Activated CD8-positive, alpha-beta T cell treated with anti-CD3 and anti-CD28 coated beads, Interleukin-2, amount 10 ng/mL, durations not matched to agents 7 days and 5 days (primary cell): ENCODE measurements at regions not wholly inside any gene's neighbourhood (a gene's known extent, or its start where the extent isn't known, plus 50 kb on each side); places are given as distances from the start of the nearest gene placed in this dataset.
"Not testable (repeated sequence)": the region's sequence is repeated elsewhere in the genome, so short reads cannot be mapped to it uniquely, and the experiment has no call there.

Experiments
- ATAC-seq: fragments of 150-1000 bp; cut with Tn5 transposase; one replicate; pipeline ENCODE4 v1.10.0; 2021; ENCODE audit warnings: moderate library complexity
- CTCF ChIA-PET: fragments of 350-600 bp; sonication (Branson Sonifier 250); formaldehyde crosslinking; loops from one replicate; lab custom pipeline; 2021; ENCODE audit warnings: antibody characterized with exemption; lab: Charles Lee
- POLR2A ChIA-PET: fragments of 350-600 bp; sonication (Branson Sonifier 250); formaldehyde crosslinking; loops from one replicate; lab custom pipeline; 2021; ENCODE audit warnings: antibody characterized with exemption; lab: Charles Lee
- DNase-seq: peaks from one replicate; pipeline ENCODE4 v3.0.0-alpha.2; 2020
- H3K27ac Mint-ChIP-seq: one replicate; pipeline ENCODE4 v1.8.0; 2021; ENCODE audit warnings: mild to moderate bottlenecking, mixed read lengths
- H3K27me3 Mint-ChIP-seq: one replicate; pipeline ENCODE4 v1.8.0; 2021; ENCODE audit warnings: low read depth, mixed read lengths
- H3K36me3 Mint-ChIP-seq: one replicate; pipeline ENCODE4 v1.8.0; 2021; ENCODE audit warnings: low read depth, mixed read lengths
- H3K4me1 Mint-ChIP-seq: one replicate; pipeline ENCODE4 v1.8.0; 2021; ENCODE audit warnings: low read depth, mixed read lengths
- H3K4me3 Mint-ChIP-seq: one replicate; pipeline ENCODE4 v1.8.0; 2021; ENCODE audit warnings: mild to moderate bottlenecking, mixed read lengths
- H3K9me3 Mint-ChIP-seq: one replicate; pipeline ENCODE4 v1.8.0; 2022; ENCODE audit warnings: mixed read lengths; ENCODE audit not compliant: insufficient read depth

DNA sequence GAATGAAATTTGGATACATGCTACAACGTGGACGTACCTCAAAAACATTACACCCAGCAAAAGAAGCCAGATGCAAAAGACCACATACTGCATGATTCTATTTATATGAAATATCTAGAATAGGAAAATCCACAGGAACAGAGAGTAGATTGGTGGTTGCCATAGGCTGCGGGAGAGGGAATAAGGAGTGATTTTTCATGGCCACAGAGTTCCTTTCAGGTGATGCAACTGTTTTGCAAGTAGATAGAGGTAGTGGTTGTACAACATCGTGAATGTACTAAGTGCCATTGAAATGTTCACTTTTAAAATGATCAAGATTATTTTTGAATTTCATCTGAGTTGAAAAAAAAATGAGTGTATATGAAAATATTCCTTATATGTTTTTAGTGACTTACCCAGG lies 115.3 kb upstream of the RUNX1 start:
- Mint-ChIP-seq H3K4me3 (no peak overlapping the region), H3K27ac (no peak overlapping the region), H3K9me3 (peaks cover 11% of the 10 kb centered on the region), H3K27me3 (peaks cover 4% of the 10 kb centered on the region), H3K4me1 (no peaks in the 10 kb centered on the region), H3K36me3 (no peaks in the 10 kb centered on the region)
- ATAC-seq (no peak), DNase-seq (no peak)
- ChIA-PET CTCF (no interaction called here), POLR2A (no interaction called here)

DNA sequence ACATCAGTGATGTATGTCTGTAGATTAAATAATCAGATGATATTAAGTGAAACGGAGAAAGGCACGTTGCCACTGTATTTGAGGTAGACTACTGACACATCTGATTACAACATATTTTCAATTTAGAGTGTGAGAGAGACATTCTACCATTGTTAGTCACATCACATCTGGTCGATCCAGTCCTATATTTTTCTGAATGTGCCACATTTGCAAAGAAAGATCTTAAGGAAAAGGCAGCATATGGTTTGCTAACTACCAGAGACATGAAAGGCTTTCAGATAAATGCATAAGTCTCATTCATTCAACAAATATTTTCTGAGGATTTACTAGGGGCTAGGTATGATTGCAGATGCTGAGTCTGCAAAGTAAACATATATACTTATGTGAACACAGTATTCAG lies 114.3 kb upstream of the RUNX1 start:
- H3K36me3 Mint-ChIP-seq = no peaks in the 10 kb centered on the region
- ChIA-PET POLR2A (no interaction called here), CTCF (no interaction called here)
- peaks cover 4% of the 10 kb centered on the region for H3K27me3 Mint-ChIP-seq
- H3K4me3 Mint-ChIP-seq = no peak overlapping the region
- DNase-seq (no peak), ATAC-seq (no peak)
- no peaks in the 10 kb centered on the region for H3K4me1 Mint-ChIP-seq
- no peak overlapping the region for H3K27ac Mint-ChIP-seq
- peaks cover 11% of the 10 kb centered on the region for H3K9me3 Mint-ChIP-seq

DNA sequence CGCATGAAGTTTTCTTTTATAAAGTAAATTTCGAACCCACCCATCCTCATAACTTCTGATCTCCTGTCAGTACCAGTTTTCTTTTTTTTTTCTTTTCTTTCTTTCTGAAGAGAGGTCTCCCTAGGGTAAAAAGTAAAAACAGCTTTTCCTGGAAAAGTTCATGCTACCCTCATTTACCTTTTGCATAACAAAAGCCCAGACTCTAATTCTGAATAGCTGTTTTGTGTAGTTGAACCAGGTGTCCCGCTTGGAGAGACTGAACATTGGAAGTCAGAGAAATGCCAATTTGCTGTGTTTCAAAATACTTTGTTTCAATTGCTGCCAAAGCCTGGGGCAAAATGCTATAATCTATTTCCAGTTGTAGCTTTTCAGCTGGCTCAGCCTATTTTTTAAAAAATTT lies 113.7 kb upstream of the RUNX1 start:
- DNase-seq (no peak), ATAC-seq (no peak)
- H3K4me3 Mint-ChIP-seq = no peak overlapping the region
- ChIA-PET POLR2A (no interaction called here), CTCF (no interaction called here)
- H3K36me3 Mint-ChIP-seq = no peaks in the 10 kb centered on the region
- H3K9me3 Mint-ChIP-seq = peaks cover 11% of the 10 kb centered on the region
- peaks cover 4% of the 10 kb centered on the region for H3K27me3 Mint-ChIP-seq
- H3K27ac Mint-ChIP-seq = no peak overlapping the region
- H3K4me1 Mint-ChIP-seq = no peaks in the 10 kb centered on the region

DNA sequence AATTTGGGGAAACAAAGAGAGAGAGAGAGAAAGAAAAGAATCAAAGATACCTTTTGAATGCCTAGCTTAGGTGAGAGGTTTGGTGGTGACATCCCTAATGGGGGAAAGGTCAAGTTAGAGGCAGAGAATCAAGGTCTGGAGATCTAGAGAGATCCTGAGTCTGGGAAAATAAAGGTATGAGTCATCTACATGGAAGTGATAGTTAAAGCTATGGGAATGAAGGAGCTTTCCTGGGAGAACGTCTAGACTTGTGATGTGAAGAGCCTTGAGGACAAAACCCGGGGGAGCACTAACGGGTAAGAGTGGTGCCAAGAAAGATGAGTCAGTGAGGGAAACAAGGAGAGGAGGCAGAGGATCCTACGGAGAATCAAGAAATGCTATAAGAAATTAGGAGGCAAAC lies 110.8 kb upstream of the RUNX1 start:
- CTCF ChIA-PET = interaction anchor here (1.3 kb wide), 1 partner anchor 11 kb away, joined by 3 read pairs; no protein-coding TSS in a partner anchor
- no peaks in the 10 kb centered on the region for H3K4me1 Mint-ChIP-seq
- DNase-seq (no peak), ATAC-seq (no peak)
- no peaks in the 10 kb centered on the region for H3K36me3 Mint-ChIP-seq
- peaks cover under 1% of the 10 kb centered on the region for H3K9me3 Mint-ChIP-seq
- H3K27ac Mint-ChIP-seq = no peak overlapping the region
- H3K4me3 Mint-ChIP-seq = no peak overlapping the region
- peaks cover 4% of the 10 kb centered on the region for H3K27me3 Mint-ChIP-seq
- POLR2A ChIA-PET = interaction anchor here (0.8 kb wide), 1 partner anchor 78 kb away, joined by 4 read pairs; no protein-coding TSS in a partner anchor

DNA sequence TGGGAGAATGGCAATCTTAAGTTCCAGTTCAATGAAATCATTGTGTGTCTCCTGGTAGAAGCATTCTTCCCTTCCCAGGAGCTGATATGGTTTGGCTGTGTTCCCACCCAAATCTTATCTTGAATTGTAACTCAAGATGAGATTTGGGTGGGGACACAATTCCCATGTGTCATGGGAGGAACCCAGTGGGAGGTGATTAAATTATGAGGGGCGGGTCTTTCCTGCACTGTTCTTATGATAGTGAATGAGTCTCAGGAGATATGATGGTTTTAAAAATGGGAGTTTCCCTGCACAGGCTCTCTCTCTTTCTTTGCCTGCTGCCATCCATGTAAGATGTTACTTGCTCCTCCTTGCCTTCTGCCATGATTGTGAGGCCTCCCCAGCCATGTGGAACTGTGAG lies 108.3 kb upstream of the RUNX1 start:
- H3K9me3 Mint-ChIP-seq, H3K27me3 Mint-ChIP-seq, ATAC-seq, H3K36me3 Mint-ChIP-seq, H3K4me3 Mint-ChIP-seq, DNase-seq, H3K4me1 Mint-ChIP-seq, POLR2A ChIA-PET, H3K27ac Mint-ChIP-seq, CTCF ChIA-PET: not testable (repeated sequence)

DNA sequence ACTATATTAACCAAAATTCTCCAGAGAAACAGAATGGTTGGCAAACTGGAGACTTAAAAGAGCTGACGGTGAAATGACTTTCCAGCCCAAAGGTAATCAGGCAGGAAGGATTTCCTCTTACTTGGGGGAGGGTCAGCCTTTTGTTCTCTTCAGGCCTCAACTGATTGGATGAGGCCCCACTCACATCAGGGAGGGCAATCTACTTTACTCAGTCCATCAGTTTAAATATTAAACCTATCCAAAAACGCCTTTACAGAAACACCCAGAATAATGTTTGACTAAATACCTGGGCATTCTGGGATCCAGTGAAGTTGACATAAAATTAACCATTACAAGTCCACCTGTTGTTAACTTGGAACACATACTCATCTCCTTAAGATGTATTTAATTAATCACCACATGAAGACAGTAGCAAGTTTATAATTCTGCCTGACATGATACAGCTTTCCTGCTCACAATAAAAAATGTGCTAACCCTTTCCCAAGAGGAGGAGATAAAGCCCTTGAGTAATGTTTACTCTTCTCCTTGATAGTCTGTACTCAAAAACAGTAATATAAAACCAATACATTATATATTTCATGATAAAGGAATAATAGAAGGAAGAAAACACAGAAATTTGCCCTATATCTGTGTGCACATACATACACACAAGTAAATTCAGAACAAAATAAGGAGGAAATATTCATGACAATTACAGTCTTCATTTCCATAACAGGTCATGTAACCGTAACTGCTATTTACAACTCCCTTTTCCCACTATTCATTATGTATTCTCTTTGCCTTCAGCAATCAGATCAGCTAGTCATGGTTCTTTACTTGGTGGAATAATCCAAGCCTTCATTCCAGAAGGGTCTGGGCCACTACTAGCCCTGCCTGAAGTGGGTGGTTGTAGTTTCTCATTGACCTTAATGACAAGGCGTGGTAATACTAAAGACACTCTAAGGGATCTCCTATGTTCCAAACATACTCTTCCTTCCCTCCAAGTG lies 107.5 kb upstream of the RUNX1 start:
- H3K4me1 Mint-ChIP-seq = no peaks in the 10 kb centered on the region
- no peak overlapping the region for H3K4me3 Mint-ChIP-seq
- H3K27me3 Mint-ChIP-seq = no peaks in the 10 kb centered on the region
- no peak for DNase-seq
- no peak for ATAC-seq
- H3K27ac Mint-ChIP-seq = no peak overlapping the region
- POLR2A ChIA-PET = no interaction called here
- H3K36me3 Mint-ChIP-seq = no peaks in the 10 kb centered on the region
- no peaks in the 10 kb centered on the region for H3K9me3 Mint-ChIP-seq
- CTCF ChIA-PET = no interaction called here

DNA sequence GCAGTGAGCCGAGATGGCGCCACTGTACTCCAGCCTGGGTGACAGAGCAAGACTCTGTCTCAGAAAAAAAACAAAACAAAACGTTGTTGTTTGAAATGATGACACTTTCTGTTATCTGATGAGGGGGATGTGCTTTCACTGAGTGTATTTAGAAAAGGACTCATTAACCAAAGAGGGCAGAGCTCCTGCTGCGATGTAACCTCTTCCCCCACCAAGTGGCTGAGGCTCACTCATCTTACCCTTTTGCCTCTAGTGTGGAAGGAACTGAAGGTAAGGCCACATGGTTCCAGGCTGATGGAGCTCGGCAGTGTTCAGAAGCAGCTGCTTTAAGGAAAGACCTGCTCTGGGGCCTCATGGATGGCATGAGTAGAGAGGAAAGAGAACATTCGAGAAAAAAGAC lies 105.7 kb upstream of the RUNX1 start:
- Mint-ChIP-seq H3K9me3 (peaks cover 12% of the 10 kb centered on the region), H3K27me3 (no peaks in the 10 kb centered on the region), H3K36me3 (peaks cover 4% of the 10 kb centered on the region), H3K27ac (no peak overlapping the region), H3K4me1 (peaks cover 2% of the 10 kb centered on the region), H3K4me3 (no peak overlapping the region)
- POLR2A ChIA-PET = no interaction called here
- DNase-seq = no peak
- no peak for ATAC-seq
- CTCF ChIA-PET = interaction anchor here (1.1 kb wide), 1 partner anchor 265 kb away, joined by 3 read pairs; no protein-coding TSS in a partner anchor

DNA sequence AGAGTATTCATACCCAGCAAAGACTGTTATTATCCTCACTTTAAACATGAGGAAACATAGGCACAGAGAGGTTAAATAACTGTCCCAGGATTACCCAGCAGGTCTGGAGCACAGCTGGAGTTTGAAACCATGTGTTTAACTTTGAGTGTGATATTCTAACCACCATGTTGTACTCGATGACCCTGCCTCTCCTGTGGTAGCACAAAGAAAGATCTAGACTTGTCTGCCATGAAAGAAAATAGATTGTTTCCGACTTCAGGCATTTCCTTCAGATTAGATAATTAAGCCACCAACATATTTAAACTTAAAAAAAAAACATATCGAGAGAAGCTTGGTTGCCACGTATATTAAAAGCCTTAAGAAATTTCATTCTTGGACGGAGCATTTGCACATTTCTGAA lies 104.6 kb upstream of the RUNX1 start:
- ATAC-seq = no peak
- H3K9me3 Mint-ChIP-seq = peaks cover 12% of the 10 kb centered on the region

DNA sequence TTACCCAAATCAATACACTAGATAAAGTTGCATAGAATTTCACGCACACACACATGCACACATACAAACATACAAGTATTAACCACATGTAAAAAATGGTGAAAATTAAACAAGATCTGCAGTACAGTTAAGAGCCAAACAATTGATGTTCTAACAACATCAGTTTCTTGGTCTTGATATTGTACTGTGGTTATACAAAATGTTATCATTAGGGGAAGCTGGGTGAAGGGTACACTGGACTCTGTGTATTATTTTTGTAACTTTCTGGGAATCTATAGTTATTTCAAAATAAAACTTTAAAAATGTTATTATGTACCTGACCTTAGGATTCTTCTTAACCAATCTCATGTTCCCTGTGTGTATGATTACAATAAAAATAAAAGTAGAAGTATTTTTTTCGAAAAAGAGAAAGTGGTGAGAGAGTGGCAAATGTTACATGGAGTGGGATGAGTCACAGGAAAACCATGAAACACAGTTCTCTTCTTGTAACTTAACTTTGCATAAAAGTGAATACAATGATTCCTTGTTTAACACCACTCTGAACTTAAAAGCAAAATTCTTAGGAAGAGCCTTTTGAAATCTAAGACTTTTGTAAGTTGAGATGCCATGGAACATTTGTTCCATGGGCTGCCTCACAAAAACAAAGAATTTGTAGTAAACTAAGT lies 101.6 kb upstream of the RUNX1 start:
- peaks cover 4% of the 10 kb centered on the region for H3K36me3 Mint-ChIP-seq
- no peak overlapping the region for H3K4me3 Mint-ChIP-seq
- no peak for ATAC-seq
- ChIA-PET POLR2A (no interaction called here), CTCF (no interaction called here)
- H3K9me3 Mint-ChIP-seq = peaks cover 12% of the 10 kb centered on the region
- peaks cover 2% of the 10 kb centered on the region for H3K4me1 Mint-ChIP-seq
- H3K27ac Mint-ChIP-seq = no peak overlapping the region
- peaks cover 4% of the 10 kb centered on the region for H3K27me3 Mint-ChIP-seq
- no peak for DNase-seq

More for the DNA sequence above, 104.6 kb upstream of the RUNX1 start:
- peaks cover 2% of the 10 kb centered on the region for H3K4me1 Mint-ChIP-seq
- ChIA-PET CTCF (no interaction called here), POLR2A (no interaction called here)
- no peak for DNase-seq
- H3K36me3 Mint-ChIP-seq = peaks cover 4% of the 10 kb centered on the region
- H3K4me3 Mint-ChIP-seq = no peak overlapping the region
- no peaks in the 10 kb centered on the region for H3K27me3 Mint-ChIP-seq
- no peak overlapping the region for H3K27ac Mint-ChIP-seq

DNA sequence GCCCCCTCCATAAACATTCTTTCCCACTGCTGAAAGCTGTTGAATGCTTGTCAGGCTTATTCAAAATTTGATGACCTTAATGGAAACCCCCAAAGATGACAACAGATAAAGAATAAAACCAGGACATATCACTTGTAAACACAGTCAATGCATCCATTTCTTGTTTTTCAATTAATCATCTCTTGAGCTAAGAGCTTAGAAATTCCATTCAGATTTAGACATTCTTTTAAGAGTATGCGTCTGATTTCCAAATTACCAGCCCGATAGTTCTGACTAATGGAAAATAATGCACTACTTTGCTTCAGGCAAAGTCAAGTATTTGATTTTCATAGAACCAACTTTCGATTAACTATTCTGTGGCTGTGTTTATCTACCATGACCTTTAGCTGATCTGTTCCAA lies 100.6 kb upstream of the RUNX1 start:
- Mint-ChIP-seq H3K9me3 (peaks cover 12% of the 10 kb centered on the region), H3K27ac (no peak overlapping the region), H3K27me3 (peaks cover 4% of the 10 kb centered on the region), H3K4me1 (peaks cover 2% of the 10 kb centered on the region), H3K4me3 (no peak overlapping the region), H3K36me3 (peaks cover 4% of the 10 kb centered on the region)
- DNase-seq (no peak), ATAC-seq (no peak)
- CTCF ChIA-PET = no interaction called here
- POLR2A ChIA-PET = no interaction called here

DNA sequence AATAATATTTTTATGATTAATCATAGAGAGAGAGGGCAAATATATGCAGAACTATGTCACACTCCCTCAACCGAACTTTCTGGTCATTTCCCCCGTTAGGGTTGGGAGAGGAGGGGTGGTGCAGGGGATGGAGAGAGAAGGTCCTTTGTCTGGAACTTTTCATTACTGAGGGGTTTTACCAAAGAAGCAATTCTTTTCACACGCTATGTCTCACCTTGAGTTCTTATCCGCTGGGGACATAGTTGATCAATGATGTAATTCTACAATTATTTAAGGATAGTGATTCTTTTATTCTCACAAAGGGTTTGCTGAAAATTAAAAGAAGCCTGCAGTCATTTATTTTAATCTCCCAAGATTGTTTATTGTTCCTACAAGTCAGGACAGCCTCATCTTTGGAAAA lies 98.3 kb upstream of the RUNX1 start:
- peaks cover 2% of the 10 kb centered on the region for H3K4me1 Mint-ChIP-seq
- H3K27me3 Mint-ChIP-seq = peaks cover 4% of the 10 kb centered on the region
- no peak overlapping the region for H3K4me3 Mint-ChIP-seq
- ATAC-seq (no peak), DNase-seq (no peak)
- CTCF ChIA-PET = no interaction called here
- H3K36me3 Mint-ChIP-seq = peaks cover 4% of the 10 kb centered on the region
- H3K27ac Mint-ChIP-seq = no peak overlapping the region
- POLR2A ChIA-PET = no interaction called here
- peaks cover 12% of the 10 kb centered on the region for H3K9me3 Mint-ChIP-seq

DNA sequence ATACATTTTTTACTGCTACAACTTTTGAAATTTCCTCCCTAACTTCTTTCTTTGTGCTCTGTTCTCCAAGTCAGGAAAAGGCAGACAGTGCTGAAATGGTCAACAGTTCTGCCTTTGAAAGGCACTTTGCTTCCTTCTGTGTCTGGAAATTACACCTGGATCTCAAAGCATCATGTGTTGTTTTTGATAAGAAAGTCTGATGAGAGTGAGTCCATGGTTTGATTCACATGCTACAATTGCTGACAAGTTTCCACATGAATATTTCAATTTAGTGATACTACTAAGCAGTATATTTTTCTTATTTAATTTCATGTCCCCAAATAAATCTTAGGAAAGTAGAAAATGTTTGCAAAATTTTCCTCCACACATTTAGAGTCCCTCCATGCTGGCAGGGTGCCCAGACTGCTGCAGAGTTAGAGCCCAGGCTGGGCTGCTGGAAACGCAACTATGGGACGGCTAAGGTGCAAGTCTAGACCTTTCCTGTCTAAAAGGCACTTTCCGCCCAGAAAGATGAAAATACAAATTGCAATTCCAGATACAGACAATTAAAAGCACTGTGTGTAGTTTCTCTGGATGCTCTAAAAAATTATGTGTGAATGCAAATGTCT lies 96.6 kb upstream of the RUNX1 start:
- ChIA-PET POLR2A (no interaction called here), CTCF (no interaction called here)
- no peak overlapping the region for H3K27ac Mint-ChIP-seq
- no peak overlapping the region for H3K4me3 Mint-ChIP-seq
- peaks cover 4% of the 10 kb centered on the region for H3K36me3 Mint-ChIP-seq
- H3K4me1 Mint-ChIP-seq = peaks cover 2% of the 10 kb centered on the region
- DNase-seq = no peak
- peaks cover 4% of the 10 kb centered on the region for H3K27me3 Mint-ChIP-seq
- ATAC-seq = no peak
- peaks cover 10% of the 10 kb centered on the region for H3K9me3 Mint-ChIP-seq
